ENCODE measurements at regions not wholly inside any gene's neighbourhood (a gene's known extent, or its start where the extent isn't known, plus 50 kb on each side); places are given as distances from the start of the nearest gene placed in this dataset.

GRCh38 chr2:382728-383022, 94.8 kb upstream of the ALKAL2 start:
- DNase-seq (ENCODE audit: low spot score), result no peak
- no peak overlapping the region for H3K4me3 Mint-ChIP-seq (ENCODE audit: unreplicated experiment)
- no peaks in the 10 kb centered on the region for H3K27me3 Mint-ChIP-seq (ENCODE audit: unreplicated experiment)
- H3K36me3 Mint-ChIP-seq (ENCODE audit: low read depth, unreplicated experiment), result no peaks in the 10 kb centered on the region
- H3K4me1 Mint-ChIP-seq (ENCODE audit: unreplicated experiment), result no peaks in the 10 kb centered on the region
- TF ChIP-seq, protein P1, sequence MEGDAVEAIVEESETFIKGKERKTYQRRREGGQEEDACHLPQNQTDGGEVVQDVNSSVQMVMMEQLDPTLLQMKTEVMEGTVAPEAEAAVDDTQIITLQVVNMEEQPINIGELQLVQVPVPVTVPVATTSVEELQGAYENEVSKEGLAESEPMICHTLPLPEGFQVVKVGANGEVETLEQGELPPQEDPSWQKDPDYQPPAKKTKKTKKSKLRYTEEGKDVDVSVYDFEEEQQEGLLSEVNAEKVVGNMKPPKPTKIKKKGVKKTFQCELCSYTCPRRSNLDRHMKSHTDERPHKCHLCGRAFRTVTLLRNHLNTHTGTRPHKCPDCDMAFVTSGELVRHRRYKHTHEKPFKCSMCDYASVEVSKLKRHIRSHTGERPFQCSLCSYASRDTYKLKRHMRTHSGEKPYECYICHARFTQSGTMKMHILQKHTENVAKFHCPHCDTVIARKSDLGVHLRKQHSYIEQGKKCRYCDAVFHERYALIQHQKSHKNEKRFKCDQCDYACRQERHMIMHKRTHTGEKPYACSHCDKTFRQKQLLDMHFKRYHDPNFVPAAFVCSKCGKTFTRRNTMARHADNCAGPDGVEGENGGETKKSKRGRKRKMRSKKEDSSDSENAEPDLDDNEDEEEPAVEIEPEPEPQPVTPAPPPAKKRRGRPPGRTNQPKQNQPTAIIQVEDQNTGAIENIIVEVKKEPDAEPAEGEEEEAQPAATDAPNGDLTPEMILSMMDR (IDR thresholded peaks at IDR 0.05; ENCODE audit: unreplicated experiment), result no peak
- H3K27ac Mint-ChIP-seq (ENCODE audit: unreplicated experiment), result no peak overlapping the region
- peaks cover under 1% of the 10 kb centered on the region for H3K9me3 Mint-ChIP-seq (ENCODE audit: unreplicated experiment)

- no peak overlapping the region for H3K27ac Mint-ChIP-seq (ENCODE audit: unreplicated experiment)
- TF ChIP-seq, protein P1 (IDR thresholded peaks at IDR 0.05; ENCODE audit: unreplicated experiment), result no peak
- H3K4me1 Mint-ChIP-seq (ENCODE audit: unreplicated experiment), result no peaks in the 10 kb centered on the region
- no peak for DNase-seq (ENCODE audit: low spot score)
- H3K4me3 Mint-ChIP-seq (ENCODE audit: unreplicated experiment), result no peak overlapping the region
- H3K36me3 Mint-ChIP-seq (ENCODE audit: low read depth, unreplicated experiment), result no peaks in the 10 kb centered on the region
- peaks cover 5% of the 10 kb centered on the region for H3K9me3 Mint-ChIP-seq (ENCODE audit: unreplicated experiment)
- no peaks in the 10 kb centered on the region for H3K27me3 Mint-ChIP-seq (ENCODE audit: unreplicated experiment)
Measured at GRCh38 chr2:381941-382727, 94.2 kb upstream of the ALKAL2 start.

DNA sequence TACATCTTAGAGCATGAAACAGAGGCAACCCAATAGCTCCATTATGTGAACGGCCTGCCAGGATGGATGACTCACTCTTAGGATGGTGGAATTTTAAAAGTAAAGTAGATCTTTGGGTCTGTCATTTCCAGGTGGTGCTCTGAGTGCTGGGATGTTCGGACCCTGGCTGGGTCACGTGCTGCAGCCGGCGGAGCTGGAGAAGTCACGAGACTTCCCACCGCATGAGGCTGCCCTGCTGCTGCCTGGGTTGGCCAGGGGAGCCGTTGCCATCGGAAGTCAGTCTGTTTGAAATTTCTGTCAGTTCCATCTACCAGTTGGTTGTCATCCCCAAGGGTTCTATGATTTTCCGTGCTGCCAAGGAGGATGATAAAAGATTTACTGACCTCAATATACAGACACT, 93.3 kb upstream of the ALKAL2 start:
- DNase-seq (ENCODE audit: low spot score), result no peak
- H3K36me3 Mint-ChIP-seq (ENCODE audit: low read depth, unreplicated experiment), result no peaks in the 10 kb centered on the region
- peaks cover 5% of the 10 kb centered on the region for H3K9me3 Mint-ChIP-seq (ENCODE audit: unreplicated experiment)
- H3K4me3 Mint-ChIP-seq (ENCODE audit: unreplicated experiment), result no peak overlapping the region
- no peak overlapping the region for H3K27ac Mint-ChIP-seq (ENCODE audit: unreplicated experiment)
- no peaks in the 10 kb centered on the region for H3K4me1 Mint-ChIP-seq (ENCODE audit: unreplicated experiment)
- TF ChIP-seq, protein P1 (IDR thresholded peaks at IDR 0.05; ENCODE audit: unreplicated experiment), result no peak
- no peaks in the 10 kb centered on the region for H3K27me3 Mint-ChIP-seq (ENCODE audit: unreplicated experiment)

GRCh38 chr2:380772-381171, 92.9 kb upstream of the ALKAL2 start:
- no peak overlapping the region for H3K27ac Mint-ChIP-seq (ENCODE audit: unreplicated experiment)
- H3K4me3 Mint-ChIP-seq (ENCODE audit: unreplicated experiment), result no peak overlapping the region
- TF ChIP-seq, protein P1 (IDR thresholded peaks at IDR 0.05; ENCODE audit: unreplicated experiment), result no peak
- H3K9me3 Mint-ChIP-seq (ENCODE audit: unreplicated experiment), result peaks cover 5% of the 10 kb centered on the region
- no peaks in the 10 kb centered on the region for H3K27me3 Mint-ChIP-seq (ENCODE audit: unreplicated experiment)
- DNase-seq (ENCODE audit: low spot score), result no peak
- no peaks in the 10 kb centered on the region for H3K4me1 Mint-ChIP-seq (ENCODE audit: unreplicated experiment)
- no peaks in the 10 kb centered on the region for H3K36me3 Mint-ChIP-seq (ENCODE audit: low read depth, unreplicated experiment)

DNA sequence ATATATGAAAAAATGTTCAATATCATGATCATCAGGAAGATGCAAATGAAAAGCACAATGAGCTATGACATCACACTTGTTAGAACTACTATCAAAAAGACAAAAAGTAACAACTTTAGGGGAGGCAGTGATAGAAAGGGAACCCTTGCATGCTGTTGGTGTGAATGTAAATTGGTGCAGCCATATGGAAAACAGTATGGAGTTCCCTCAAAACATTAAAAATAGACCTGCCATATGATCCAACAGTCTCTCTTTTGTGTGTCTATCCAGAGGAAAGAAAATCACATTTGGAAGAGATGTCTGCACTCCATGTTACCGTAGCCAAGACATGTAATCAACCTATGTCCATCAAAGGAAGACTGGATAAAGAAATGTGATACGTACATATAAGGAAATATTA, 92.3 kb upstream of the ALKAL2 start:
- no peak for DNase-seq (ENCODE audit: low spot score)
- TF ChIP-seq, protein P1 (IDR thresholded peaks at IDR 0.05; ENCODE audit: unreplicated experiment), result no peak
- H3K9me3 Mint-ChIP-seq (ENCODE audit: unreplicated experiment), result peaks cover 5% of the 10 kb centered on the region
- no peak overlapping the region for H3K4me3 Mint-ChIP-seq (ENCODE audit: unreplicated experiment)
- H3K4me1 Mint-ChIP-seq (ENCODE audit: unreplicated experiment), result no peaks in the 10 kb centered on the region
- no peak overlapping the region for H3K27ac Mint-ChIP-seq (ENCODE audit: unreplicated experiment)
- H3K36me3 Mint-ChIP-seq (ENCODE audit: low read depth, unreplicated experiment), result no peaks in the 10 kb centered on the region
- no peaks in the 10 kb centered on the region for H3K27me3 Mint-ChIP-seq (ENCODE audit: unreplicated experiment)

Data from endothelial cell (in vitro differentiated cells).